ENCODE measurements at regions not wholly inside any gene's neighbourhood (a gene's known extent, or its start where the extent isn't known, plus 50 kb on each side); places are given as distances from the start of the nearest gene placed in this dataset.

GRCh38 chr10:76665029-76665428 is 972.6 kb downstream of the KCNMA1 start:
- H3K36me3 ChIP-seq, result no peaks in the 10 kb centered on the region
- no peaks in the 10 kb centered on the region for H3K27me3 ChIP-seq
- no peak overlapping the region for H3K4me3 ChIP-seq (ENCODE audit: low read depth, low read length)
- TF ChIP-seq, protein P1, sequence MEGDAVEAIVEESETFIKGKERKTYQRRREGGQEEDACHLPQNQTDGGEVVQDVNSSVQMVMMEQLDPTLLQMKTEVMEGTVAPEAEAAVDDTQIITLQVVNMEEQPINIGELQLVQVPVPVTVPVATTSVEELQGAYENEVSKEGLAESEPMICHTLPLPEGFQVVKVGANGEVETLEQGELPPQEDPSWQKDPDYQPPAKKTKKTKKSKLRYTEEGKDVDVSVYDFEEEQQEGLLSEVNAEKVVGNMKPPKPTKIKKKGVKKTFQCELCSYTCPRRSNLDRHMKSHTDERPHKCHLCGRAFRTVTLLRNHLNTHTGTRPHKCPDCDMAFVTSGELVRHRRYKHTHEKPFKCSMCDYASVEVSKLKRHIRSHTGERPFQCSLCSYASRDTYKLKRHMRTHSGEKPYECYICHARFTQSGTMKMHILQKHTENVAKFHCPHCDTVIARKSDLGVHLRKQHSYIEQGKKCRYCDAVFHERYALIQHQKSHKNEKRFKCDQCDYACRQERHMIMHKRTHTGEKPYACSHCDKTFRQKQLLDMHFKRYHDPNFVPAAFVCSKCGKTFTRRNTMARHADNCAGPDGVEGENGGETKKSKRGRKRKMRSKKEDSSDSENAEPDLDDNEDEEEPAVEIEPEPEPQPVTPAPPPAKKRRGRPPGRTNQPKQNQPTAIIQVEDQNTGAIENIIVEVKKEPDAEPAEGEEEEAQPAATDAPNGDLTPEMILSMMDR (IDR thresholded peaks at IDR 0.05; ENCODE audit: low read depth, low read length), result no peak
- no peaks in the 10 kb centered on the region for H3K4me1 ChIP-seq
- no peaks in the 10 kb centered on the region for H3K9me3 ChIP-seq
- no peak for DNase-seq

GRCh38 chr10:76657337-76658012 is 980.1 kb downstream of the KCNMA1 start:
- 0 out of 2 replicates have a peak, but pooled peaks cover 6% of the 10 kb centered on the region for H3K27me3 ChIP-seq
- no peaks in the 10 kb centered on the region for H3K4me1 ChIP-seq
- H3K4me3 ChIP-seq (ENCODE audit: low read depth, low read length), result no peak overlapping the region
- no peaks in the 10 kb centered on the region for H3K36me3 ChIP-seq
- TF ChIP-seq, protein P1 (IDR thresholded peaks at IDR 0.05; ENCODE audit: low read depth, low read length), result no peak
- DNase-seq, result no peak
- no peaks in the 10 kb centered on the region for H3K9me3 ChIP-seq

GRCh38 chr10:76651154-76651553 is 986.5 kb downstream of the KCNMA1 start:
- Histone ChIP-seq H3K36me3 (no peaks in the 10 kb centered on the region), H3K4me3 (ENCODE audit: low read depth, low read length) (no peak overlapping the region), H3K9me3 (no peaks in the 10 kb centered on the region), H3K4me1 (no peaks in the 10 kb centered on the region), H3K27me3 (0 out of 2 replicates have a peak, but pooled peaks cover 6% of the 10 kb centered on the region)
- TF ChIP-seq, protein P1 (IDR thresholded peaks at IDR 0.05; ENCODE audit: low read depth, low read length), result no peak
- no peak for DNase-seq

GRCh38 chr10:76649723-76650127 is 987.9 kb downstream of the KCNMA1 start:
- Histone ChIP-seq H3K36me3 (no peaks in the 10 kb centered on the region), H3K9me3 (no peaks in the 10 kb centered on the region), H3K4me3 (ENCODE audit: low read depth, low read length) (no peak overlapping the region), H3K27me3 (0 out of 2 replicates have a peak, but pooled peaks cover 2% of the 10 kb centered on the region), H3K4me1 (no peaks in the 10 kb centered on the region)
- DNase-seq, result no peak
- TF ChIP-seq, protein P1 (IDR thresholded peaks at IDR 0.05; ENCODE audit: low read depth, low read length), result no peak

- Histone ChIP-seq H3K4me3 (ENCODE audit: low read depth, low read length) (no peak overlapping the region), H3K36me3 (no peaks in the 10 kb centered on the region), H3K27me3 (no peaks in the 10 kb centered on the region), H3K4me1 (no peaks in the 10 kb centered on the region), H3K9me3 (no peaks in the 10 kb centered on the region)
- TF ChIP-seq, protein P1 (IDR thresholded peaks at IDR 0.05; ENCODE audit: low read depth, low read length), result no peak
- DNase-seq, result no peak
Measured at GRCh38 chr10:76649254-76649653, 988.4 kb downstream of the KCNMA1 start.

- TF ChIP-seq, protein P1 (IDR thresholded peaks at IDR 0.05; ENCODE audit: low read depth, low read length), result no peak
- no peak for DNase-seq
- H3K36me3 ChIP-seq, result no peaks in the 10 kb centered on the region
- no peaks in the 10 kb centered on the region for H3K27me3 ChIP-seq
- no peaks in the 10 kb centered on the region for H3K4me1 ChIP-seq
- no peak overlapping the region for H3K4me3 ChIP-seq (ENCODE audit: low read depth, low read length)
- no peaks in the 10 kb centered on the region for H3K9me3 ChIP-seq
Measured at GRCh38 chr10:76647301-76647700, 990.3 kb downstream of the KCNMA1 start.
